GM15510 (cell line): ENCODE measurements at regions not wholly inside any gene's neighbourhood (a gene's known extent, or its start where the extent isn't known, plus 50 kb on each side); places are given as distances from the start of the nearest gene placed in this dataset.

ENCODE experiments used
- POLR2A ChIP-seq: IDR thresholded peaks from 3 replicates; pipeline ENCODE4 v1.6.1; 2011; ENCODE audit warnings: borderline replicate concordance; ENCODE audit not compliant: insufficient read length; ENCODE audit errors: extremely low read depth

DNA sequence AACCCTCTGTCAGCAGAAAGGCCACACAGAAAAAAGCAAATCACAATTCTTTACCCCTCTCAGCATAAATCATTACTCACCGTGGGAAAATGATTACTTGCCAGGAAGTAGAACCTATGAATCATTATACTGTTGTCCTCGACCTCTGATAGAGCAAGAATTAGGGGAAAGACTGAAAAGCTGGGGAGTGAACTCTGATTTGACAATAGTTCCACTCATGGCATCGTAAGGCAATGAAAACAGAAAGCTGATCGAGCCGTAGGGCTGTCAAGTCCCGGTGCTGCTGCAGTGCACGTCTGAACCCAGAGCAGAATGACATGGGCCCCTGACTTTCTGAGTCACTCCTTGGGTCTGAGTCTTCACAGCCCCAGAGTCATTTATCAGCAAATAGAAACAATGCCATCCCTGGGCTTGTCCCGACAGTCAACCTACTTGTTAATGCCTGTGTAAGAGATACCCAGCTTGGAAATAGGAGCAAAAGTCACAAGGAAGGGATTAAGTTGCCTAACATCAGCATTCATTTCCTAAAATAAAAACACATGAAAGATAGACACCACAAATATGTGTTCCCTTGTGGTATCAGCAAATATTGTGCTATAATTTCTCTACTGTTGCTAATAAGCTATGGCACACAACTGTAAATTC lies 224.8 kb upstream of the MARCKS start:
- peak; percentile 57 for TF ChIP-seq POLR2A

- TF ChIP-seq POLR2A = no peak
Measured at GRCh38 chr6:113633638-113634037, 223.5 kb upstream of the MARCKS start.

DNA sequence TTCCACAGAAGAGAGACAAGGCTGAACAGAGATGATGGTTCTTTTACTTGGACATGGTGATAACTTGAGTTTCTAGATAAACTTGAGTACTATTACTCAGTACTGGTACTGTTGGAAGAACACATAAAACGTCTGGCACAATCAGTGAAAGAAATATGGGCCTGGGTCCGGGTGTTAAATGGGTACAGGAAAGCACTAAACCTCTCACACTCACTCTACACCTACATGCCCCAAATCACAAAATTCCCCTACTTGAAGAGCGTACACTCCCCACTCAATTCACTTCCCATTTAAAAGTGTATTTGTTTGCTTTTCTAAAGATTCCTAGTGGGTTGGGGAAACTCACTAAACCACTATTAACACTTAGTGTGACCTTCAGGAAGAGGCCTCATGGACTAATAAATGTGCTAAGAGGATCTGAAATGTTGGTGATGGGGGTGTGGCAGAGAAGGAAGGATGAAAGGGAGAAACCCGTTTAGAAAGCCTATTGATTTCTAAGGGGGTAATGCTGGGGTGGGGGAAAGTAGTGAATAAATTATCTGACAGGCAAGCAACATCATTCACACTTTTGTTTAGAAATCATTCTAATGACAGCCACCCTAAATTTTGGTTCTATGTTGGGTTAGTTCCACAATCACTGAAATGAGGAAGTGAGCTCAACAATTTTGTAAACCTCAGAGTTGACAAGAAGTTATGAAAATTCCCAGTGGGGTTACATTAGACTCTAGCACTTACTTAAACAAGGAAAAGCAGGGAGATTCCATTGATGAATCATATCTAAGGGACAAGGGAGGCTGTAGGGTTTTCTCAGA lies 222.6 kb upstream of the MARCKS start:
- no peak for TF ChIP-seq POLR2A

- no peak for TF ChIP-seq POLR2A
Measured at GRCh38 chr6:113635222-113635986, 221.7 kb upstream of the MARCKS start.

DNA sequence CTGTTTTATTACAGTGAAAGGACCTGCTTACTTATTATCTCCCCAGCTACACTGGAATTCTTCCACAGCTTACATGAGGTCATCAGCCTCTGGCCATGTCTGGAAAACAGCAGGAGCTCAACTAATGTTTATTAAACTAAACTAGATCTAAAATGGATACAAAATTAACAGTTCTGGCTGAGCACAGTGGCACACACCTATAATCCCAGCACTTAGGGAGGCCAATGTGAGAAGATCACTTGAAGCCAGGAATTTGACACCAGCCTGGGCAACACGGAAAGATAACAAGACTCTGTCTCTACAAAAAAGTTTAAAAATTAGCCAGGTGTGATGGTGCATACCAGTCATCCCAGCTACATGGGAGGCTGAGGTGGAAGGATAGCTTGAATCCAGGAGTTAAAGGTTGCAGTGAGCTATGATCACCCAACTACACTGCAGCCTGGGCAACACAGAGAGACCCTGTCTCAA lies 220.8 kb upstream of the MARCKS start:
- TF ChIP-seq POLR2A = no peak

GRCh38 chr6:113640051-113640450 lies 217.1 kb upstream of the MARCKS start:
- no peak for TF ChIP-seq POLR2A

DNA sequence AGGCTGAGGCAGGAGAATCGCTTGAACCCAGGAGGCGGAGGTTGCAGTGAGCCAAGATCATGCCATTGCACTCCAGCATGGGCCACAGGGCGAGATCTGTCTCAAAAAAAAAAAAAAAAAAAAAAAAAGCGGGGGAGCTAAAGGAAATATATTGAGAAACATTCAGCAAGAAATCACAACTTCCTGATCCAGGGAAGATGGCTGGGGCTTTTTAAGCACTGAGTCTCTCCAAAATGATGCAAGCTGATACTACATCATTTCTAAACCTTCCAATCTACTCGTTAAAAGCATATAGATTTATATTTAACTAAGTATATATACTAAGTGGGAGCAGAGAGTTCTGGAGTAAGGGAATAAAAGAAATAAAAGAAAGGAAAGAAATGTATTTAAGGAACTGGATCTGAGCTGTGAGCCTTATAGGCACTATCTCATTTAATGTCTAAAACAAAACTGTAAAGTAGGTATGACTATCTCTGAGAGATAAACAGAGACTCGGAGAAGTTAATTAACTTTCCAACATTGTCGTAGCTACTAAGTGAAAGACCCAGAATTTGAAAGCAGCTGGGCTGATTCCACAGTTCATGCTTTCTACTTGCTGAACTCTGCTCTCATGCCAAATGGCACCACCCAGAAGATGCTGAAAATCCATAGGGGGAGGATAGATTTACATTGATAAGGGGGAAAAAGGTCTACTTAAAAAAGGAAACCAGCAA lies 215.0 kb upstream of the MARCKS start:
- TF ChIP-seq POLR2A = no peak

DNA sequence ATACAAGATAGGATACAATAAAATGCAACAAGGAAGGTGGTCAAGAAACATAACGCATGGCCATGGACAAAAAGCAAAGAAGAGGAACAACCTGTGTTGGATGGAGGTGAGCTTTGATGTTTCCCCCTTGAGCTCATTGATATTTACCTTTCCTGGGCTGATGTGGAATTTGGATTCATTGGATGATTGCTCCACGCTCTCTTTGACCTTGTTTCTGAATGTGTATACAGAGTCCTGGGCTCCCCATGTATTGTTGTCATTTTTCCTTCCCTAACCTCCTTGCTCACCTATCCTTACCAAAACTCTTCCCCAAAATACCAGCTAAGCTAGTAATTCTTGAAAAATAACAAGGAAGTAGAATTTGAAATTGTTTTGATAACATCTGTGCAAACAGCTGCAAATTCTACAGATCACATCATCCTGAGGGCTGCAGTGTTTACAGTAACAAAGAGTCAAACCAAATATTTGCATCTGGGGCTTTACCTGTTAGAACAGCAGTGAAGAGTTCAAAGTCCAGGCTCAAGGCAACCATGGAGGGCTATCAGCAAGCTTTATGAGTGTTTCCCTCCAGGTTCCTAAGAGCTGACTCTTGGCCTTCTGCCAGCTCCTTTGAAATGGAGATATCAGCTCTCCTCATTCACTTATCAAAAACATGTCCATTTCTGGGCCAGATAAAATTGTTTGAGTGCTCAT lies 214.3 kb upstream of the MARCKS start:
- TF ChIP-seq POLR2A = no peak

DNA sequence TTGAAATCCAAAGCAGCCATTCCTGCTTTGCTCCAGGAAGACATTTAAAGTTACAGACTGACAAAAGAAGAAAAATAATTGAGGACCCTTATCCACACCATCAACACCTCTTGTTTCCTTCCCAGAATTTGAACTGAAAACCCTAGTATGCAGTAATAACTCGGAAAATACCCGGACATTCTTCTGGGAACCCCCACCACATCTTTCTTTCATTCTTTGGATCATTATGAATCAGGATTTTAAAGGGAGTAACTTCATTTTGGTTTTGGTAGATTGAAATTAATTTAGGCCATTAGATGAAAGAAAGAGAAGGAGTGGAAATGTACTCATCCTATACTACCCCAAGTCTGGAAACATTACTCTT lies 213.8 kb upstream of the MARCKS start:
- no peak for TF ChIP-seq POLR2A

GRCh38 chr6:113644861-113645575 lies 212.1 kb upstream of the MARCKS start:
- TF ChIP-seq POLR2A = no peak

DNA sequence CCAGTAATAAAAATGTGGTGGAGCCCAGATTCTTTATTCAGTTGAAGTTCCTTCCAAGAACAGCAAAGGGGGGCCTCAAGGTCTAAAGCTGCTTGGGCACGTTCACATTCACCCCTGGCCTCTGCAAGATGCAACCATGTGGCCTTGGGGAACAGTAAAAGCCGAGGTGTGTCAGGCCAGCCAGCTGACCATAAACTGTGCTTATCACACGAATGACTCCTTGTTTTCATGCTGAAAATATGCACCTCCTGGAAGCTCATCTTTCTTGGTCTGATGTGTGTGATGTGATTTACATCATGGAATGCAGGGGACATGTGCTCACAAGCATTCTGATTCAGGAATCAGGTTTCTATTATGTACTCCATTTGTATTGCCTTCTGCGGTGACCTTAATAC lies 211.6 kb upstream of the MARCKS start:
- no peak for TF ChIP-seq POLR2A

DNA sequence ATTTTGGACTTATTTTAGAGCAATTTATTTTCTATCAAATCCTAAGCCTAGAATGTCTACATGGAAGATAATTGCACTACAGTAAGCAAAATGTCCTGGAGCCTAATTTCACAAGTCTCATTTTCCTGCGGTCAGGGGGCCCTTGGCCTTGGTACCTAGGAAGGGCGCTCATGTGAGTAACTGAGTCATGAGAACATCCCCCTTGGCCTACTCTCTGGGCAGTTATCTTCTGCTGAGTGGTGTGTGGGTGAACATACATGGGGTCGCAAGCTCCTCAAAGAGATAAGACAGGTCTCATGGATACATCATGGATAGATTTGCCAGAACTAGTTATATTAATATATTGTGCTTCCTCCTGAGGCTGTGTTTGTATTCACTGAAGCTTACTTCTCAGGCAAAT lies 211.2 kb upstream of the MARCKS start:
- TF ChIP-seq POLR2A = no peak

GRCh38 chr6:113646701-113647100 lies 210.4 kb upstream of the MARCKS start:
- TF ChIP-seq POLR2A = no peak
